A673 (cell line): ENCODE measurements at regions not wholly inside any gene's neighbourhood (a gene's known extent, or its start where the extent isn't known, plus 50 kb on each side); places are given as distances from the start of the nearest gene placed in this dataset.

ENCODE experiments used
- CTCF ChIP-seq: fragments of 300-800, 200-600 bp; sonication (generic); conservative IDR thresholded peaks from 2 replicates; pipeline ENCODE4 v1.5.1; 2017; ENCODE audit warnings: low read depth, mild to moderate bottlenecking, antibody characterized with exemption, low read length, moderate library complexity, mixed read lengths
- EZH2 ChIP-seq: fragments of 200-600 bp; sonication (generic); IDR thresholded peaks from 2 replicates; pipeline ENCODE4 v1.6.1; 2017; ENCODE audit warnings: borderline replicate concordance, low read depth, mild to moderate bottlenecking, mixed read lengths, antibody characterized with exemption, low read length; ENCODE audit not compliant: poor library complexity, severe bottlenecking

DNA sequence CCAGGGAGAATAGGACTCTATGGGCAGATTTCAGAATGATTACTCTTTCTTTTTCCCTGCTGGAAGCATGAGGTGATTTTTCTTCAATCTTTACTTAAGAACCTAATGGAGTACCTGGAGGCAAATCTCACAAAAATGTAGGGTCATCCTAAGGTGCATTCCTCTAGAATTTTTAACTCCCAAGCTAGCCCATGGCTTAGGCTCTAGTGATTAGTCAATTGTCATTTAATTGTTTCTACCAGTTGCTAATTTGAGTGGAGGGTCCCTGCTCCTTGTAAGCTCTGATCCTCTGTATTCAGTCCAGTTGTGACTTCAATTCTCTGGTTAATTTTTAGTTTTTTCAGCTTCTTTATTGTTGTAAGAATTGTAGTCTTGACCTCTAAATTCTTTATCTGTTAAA is 467.0 kb downstream of the HTR1A start:
- TF ChIP-seq CTCF: no peak
- TF ChIP-seq EZH2: no peak
